ENCODE measurements at regions not wholly inside any gene's neighbourhood (a gene's known extent, or its start where the extent isn't known, plus 50 kb on each side); places are given as distances from the start of the nearest gene placed in this dataset.

GRCh38 chr5:118258223-118258622 is 730.1 kb downstream of the DTWD2 start:
- no peak for DNase-seq

DNA sequence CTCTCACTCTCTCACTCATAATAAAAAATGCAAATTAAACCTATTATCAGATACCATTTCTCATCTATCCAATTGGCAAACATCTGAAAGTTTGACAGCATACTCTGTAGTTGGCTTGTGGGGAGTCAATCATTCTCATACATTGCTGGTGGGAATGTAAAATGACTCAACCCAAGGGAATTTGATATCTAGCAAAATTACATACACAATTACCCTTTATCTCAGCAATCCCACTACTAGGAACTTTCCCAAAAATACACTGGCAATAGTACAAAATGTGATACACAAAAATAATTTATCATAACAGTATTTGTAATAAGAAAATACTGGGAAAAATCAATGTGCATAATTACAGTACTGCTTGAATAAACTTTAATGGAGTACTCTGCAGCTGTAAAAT is 731.3 kb downstream of the DTWD2 start:
- no peak for DNase-seq

DNA sequence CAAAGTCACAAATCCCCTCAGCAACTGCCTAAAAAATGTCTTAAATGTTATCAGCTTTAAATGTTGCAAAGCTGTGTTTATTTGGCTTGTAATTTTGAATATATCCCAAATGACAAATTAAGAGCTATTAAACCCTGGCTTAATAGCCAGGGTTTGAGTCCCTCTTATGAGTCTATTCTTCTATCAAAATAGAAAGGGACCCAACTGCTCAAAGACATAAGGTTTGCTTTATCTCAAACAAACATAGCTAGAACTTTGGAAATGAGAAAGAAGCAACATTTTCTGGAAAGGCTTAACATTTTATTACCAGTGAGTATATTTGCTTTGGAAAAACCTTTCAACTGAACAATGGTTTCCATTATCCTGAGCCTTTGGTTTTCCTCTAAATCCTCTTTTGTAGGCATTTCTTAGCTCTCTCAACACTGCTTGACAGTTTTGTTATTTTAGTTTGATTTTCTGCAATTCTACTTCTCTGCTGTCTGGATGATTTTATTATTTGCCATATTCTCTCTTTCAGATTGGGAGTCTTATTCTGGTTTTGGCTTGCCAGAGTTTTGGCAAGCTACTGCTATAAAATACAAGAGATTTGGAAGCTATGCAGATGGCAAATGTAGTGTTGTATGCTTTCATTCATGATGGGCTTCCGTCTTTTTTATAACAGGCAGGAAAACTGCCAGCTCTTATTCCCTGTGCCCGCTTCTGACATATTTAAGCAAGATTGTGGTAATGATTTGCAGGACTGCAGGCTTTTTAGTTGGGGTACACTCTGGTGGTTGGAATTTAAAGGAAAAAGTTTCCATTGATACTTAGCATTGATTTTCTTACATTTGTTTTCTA is 734.9 kb downstream of the DTWD2 start:
- no peak for DNase-seq

DNA sequence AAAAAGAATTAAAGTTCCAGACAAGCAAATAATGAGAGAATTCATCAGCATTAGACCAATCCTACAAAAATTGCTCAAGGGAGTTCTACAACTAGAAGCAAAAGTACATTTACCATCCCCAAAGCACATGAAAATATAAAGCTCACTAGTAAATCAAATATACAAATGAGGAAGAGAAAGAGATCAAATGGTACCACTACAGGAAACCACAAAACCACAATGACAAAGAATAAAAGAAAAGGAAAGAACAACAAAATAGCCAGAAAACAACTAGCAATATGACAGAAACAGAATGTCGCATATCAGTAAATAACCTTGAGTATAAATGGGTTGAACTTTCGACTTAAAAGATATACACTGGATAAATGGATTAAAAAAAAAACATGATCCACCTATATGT is 739.0 kb downstream of the DTWD2 start:
- DNase-seq, result no peak

GRCh38 chr5:118247458-118247857 is 740.9 kb downstream of the DTWD2 start:
- DNase-seq, result no peak

- DNase-seq, result no peak
Observed at GRCh38 chr5:118243613-118244012, 744.7 kb downstream of the DTWD2 start.

DNA sequence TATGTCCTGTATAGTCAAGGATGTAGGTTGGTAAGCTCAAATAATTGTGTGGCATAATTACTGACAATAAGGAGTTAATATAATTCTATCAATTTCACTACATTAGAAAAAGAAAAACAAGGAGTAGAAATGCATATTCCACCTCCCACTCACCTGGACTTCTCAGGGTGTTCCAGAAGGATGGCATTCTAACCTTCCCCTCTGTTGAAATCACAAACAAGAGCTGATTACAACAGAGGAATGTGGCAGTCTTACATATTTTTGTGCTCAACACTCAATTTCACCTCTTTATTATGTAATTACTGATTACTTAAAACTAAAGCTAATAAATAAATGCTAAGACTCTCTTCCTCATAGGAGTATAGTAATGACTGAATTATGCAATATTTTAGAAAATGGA is 745.3 kb downstream of the DTWD2 start:
- no peak for DNase-seq

DNA sequence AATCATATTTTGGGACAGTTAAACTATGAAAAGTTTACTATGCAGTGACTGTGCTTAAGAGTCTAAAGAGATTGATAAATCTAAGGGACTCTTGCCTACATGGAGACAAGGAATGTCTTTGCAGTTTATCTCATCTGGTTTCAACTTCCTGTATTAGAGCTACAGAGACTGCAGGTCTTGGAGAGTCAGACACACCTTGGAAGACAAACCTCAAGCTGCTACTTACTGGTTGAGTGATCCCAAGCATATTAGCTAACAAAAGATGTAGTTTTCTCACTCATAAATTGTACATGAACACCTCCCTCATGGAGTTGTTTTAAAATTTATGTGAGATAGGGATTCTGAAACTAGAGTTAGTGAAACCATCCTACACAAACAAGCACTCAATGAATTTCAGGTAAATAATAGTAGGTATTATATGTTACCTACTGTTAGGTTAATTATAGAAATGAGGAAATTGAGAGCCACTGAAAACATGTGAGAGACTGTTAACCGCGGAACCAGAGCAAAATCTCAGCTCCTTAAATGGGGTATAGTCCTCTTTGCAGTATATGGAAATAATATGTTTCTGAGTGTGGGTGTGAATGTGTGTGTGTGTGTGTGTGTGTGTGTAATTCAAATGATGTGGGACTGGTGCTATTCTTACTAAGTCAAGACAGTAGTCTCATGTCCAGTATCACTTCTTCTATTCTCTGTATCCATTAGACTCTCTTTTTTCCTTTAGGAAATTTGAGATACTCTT is 752.1 kb downstream of the DTWD2 start:
- no peak for DNase-seq

DNA sequence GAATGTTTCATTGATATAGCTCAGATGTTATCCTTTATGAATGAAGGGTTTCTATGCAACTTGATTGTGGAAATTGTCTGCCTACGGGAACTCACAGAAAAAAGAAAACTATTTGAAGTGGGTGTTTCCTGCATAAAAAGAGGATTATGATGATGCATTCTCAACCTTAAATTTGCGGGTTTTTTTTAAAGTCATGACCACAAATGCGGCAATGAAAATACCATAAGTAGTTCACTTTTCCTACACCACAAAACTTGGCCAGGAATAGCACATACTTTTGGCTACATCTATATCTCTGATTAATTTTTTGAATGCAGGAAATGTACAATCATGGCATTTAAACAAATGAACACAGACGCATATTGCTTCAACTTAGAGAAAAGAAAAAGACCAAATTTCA is 754.7 kb downstream of the DTWD2 start:
- no peak for DNase-seq

DNA sequence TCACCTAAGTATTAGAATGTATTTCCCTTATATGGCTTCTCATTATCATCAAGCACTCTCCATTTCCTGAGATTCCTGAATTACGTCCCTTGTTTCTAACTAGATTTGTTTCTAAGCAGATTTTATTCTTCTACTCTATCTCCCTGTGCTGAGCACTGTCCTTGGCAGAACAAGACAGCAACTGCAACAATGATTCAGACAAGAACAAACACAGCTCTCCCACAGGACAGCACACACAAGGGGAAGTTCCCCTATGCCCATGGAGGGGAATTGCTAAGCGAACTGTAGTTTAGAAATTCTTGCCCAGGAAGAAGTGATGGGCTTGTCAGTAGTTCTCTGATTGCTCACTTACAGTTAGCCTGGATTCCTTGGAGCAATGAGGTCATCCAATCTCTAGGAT is 759.9 kb downstream of the DTWD2 start:
- DNase-seq, result no peak

DNA sequence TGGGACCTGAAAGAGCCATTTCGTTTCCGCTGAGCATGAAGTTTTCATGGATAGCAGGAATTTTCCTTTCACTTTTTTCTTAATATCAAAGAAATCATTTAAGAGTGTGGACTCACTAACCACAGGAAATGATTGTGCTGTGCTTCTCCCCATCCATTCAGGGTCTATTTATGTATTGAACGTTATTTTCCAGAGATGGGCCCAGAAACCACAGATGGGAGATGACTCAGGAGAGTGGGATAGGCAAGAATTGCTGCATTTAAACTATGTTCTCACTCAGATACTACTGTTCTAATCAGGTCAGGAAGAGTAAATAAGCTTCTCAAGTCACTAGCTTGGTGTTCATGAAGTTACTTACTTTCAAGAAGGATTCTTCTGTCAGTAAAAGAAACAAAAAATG is 763.8 kb downstream of the DTWD2 start:
- no peak for DNase-seq

- no peak for DNase-seq
Observed at GRCh38 chr5:118220556-118221195, 767.7 kb downstream of the DTWD2 start.

- DNase-seq, result no peak
Observed at GRCh38 chr5:118211606-118212005, 776.7 kb downstream of the DTWD2 start.

GRCh38 chr5:118208031-118208453 is 780.3 kb downstream of the DTWD2 start:
- no peak for DNase-seq

GRCh38 chr5:118199801-118200200 is 788.5 kb downstream of the DTWD2 start:
- DNase-seq, result no peak

GRCh38 chr5:118196229-118196628 is 792.1 kb downstream of the DTWD2 start:
- no peak for DNase-seq

- DNase-seq, result no peak
Observed at GRCh38 chr5:118195211-118195610, 793.1 kb downstream of the DTWD2 start.

DNA sequence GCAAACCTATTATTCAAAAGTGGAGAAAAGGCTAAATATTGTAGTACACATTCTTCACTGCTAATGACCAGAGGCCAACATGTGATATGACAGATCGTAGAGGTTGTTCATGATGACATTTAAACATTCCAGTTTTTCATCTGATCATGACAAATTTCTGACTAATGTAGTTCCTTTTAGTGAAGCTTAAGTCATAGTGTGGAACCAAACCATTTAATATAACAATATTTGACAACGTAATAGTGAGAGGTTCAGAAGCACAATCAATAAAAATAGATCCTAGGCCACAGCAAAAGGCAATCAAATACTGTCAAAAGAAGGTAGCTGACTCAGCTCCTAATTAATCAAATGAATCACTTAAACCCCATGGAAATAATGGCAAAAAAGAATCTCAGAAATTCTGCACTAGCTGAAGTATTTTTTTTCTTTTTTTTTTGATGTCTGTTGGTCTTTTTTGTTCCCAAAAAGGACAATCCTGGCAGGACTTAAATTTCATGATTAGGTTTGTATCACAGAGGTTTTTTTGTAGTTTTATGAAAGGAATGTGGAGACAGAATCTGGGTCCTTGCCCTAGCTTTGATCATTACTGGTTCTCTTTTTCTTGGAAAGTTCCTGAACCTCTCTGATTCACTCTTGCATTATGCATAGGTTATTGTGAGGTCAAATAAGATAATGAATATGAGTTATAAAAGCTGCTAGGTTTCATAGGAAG is 795.0 kb downstream of the DTWD2 start:
- DNase-seq, result no peak

GRCh38 chr5:118185018-118185417 is 803.3 kb downstream of the DTWD2 start:
- no peak for DNase-seq

GRCh38 chr5:118176146-118176545 is 812.2 kb downstream of the DTWD2 start:
- DNase-seq, result no peak

DNA sequence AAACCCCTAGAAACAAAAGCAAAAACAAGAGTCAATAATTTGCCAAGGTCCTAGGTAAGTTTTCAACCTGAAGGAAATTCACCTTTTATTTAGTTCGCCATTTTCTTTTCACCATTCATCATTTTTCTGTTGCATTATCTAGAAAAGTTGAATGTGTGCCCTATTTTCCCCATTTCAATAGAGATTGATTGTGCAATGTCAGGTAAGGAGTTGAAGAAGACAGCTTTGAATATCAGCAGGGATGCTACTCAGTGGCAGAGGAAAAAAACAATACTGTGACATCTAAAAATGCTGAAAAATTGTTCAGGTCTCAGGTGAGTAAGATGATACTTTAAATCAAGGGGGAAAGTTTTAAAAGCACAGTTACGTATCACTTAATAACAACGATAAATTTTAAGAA is 813.7 kb downstream of the DTWD2 start:
- DNase-seq, result no peak

DNA sequence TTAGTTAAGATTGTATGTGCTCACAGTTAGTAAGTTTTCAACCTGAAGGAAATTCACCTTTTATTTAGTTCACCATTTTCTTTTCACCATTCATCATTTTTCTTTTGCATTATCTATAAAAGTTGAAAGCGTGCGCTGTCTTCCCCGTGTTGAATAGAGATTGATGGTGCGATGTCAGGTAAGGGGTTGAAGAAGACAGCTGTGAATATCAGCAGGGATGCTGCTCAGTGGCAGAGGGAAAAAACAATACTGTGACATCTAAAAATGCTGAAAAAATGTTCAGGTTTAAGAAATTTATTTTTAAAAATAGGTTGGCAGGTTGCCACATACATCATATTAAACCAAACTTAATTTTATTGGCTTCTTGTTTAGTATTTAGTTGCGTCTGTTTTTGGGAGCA is 815.0 kb downstream of the DTWD2 start:
- DNase-seq, result no peak

DNA sequence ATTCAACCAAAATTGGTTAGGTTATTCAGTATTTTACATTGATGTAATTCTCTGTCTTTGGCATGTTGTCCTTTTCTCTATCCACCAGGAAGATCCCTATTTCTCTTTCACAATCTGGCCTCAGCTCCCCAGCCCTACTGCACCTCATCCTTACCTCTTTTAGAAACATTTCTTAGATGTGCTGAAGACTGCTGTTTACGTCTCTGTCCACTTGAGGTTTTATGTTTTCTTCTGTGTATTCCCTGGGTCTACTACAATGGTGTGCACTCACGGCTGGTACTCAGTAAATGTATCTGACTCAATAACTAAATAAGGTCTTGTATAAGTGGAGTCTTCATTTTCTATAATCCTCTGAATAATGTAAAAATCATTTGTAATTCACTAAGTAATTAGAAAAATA is 822.7 kb downstream of the DTWD2 start:
- DNase-seq, result no peak

Data from CD4-positive, alpha-beta T cell treated with Interleukin-1 beta for 1 hour (primary cell).